OCI-LY7 (cell line): ENCODE measurements at regions not wholly inside any gene's neighbourhood (a gene's known extent, or its start where the extent isn't known, plus 50 kb on each side); places are given as distances from the start of the nearest gene placed in this dataset.

Experiments
- BruUV-seq: library from RNA; stranded (reverse); fragments of 400-500 nt; replicated peaks from 2 replicates; lab custom pipeline; 2021; lab: Mats Ljungman, UMichigan
- CTCF ChIA-PET: fragments of 300-600 bp; sonication (Branson Sonifier 250); formaldehyde crosslinking; loops from one replicate; lab custom pipeline; 2022; ENCODE audit warnings: antibody characterized with exemption; ENCODE audit not compliant: unreplicated experiment; lab: Charles Lee
- POLR2A ChIA-PET: fragments of 300-600 bp; sonication (Branson Sonifier 250); formaldehyde crosslinking; loops from one replicate; lab custom pipeline; 2022; ENCODE audit warnings: antibody characterized with exemption; lab: Charles Lee
- DNase-seq: peaks from one replicate; pipeline ENCODE4 v3.0.0-alpha.2; 2015; ENCODE audit warnings: low spot score
- H2AFZ ChIP-seq: fragments of 200-600 bp; sonication (generic), shearing (Covaris generic); 2 replicates; pipeline ENCODE4 v1.6.1; 2014; ENCODE audit warnings: mild to moderate bottlenecking, antibody characterized with exemption, low read length, moderate library complexity
- H3K27ac ChIP-seq: fragments of 200-600 bp; sonication (generic); 2 replicates; pipeline ENCODE4 v1.5.1; 2014; ENCODE audit warnings: mixed run types, low read depth, mild to moderate bottlenecking, moderate library complexity, low read length, inconsistent platforms; ENCODE audit not compliant: poor library complexity, severe bottlenecking
- H3K36me3 ChIP-seq: fragments of 200-600 bp; sonication (generic); 2 replicates; pipeline ENCODE4 v1.6.1; 2014; ENCODE audit warnings: mild to moderate bottlenecking, antibody characterized with exemption, low read length, moderate library complexity, mixed read lengths; ENCODE audit not compliant: insufficient read depth
- H3K4me1 ChIP-seq: fragments of 200-600 bp; sonication (generic); 2 replicates; pipeline ENCODE4 v1.5.1; 2014; ENCODE audit warnings: mild to moderate bottlenecking, low read length; ENCODE audit not compliant: insufficient read depth, poor library complexity, severe bottlenecking
- H3K4me2 ChIP-seq: fragments of 200-600 bp; sonication (generic); 2 replicates; pipeline ENCODE4 v1.6.1; 2014; ENCODE audit warnings: mild to moderate bottlenecking, low read length
- H3K4me3 ChIP-seq: fragments of 200-600 bp; sonication (generic); 2 replicates; pipeline ENCODE4 v1.5.1; 2014; ENCODE audit warnings: mild to moderate bottlenecking, low read depth, low read length; ENCODE audit not compliant: poor library complexity, severe bottlenecking
- H3K79me2 ChIP-seq: fragments of 200-600 bp; sonication (generic); 2 replicates; pipeline ENCODE4 v1.6.1; 2016; ENCODE audit warnings: low read depth, mild to moderate bottlenecking, low read length, moderate library complexity, mixed read lengths; ENCODE audit not compliant: insufficient read depth
- H3K9me2 ChIP-seq: fragments of 200-600 bp; sonication (generic); 2 replicates; pipeline ENCODE4 v1.6.1; 2016; ENCODE audit warnings: mild to moderate bottlenecking, low read length, mixed read lengths; ENCODE audit not compliant: insufficient read depth
- H3K9me3 ChIP-seq: fragments of 200-600 bp; sonication (generic); 2 replicates; pipeline ENCODE4 v1.6.1; 2014; ENCODE audit warnings: mild to moderate bottlenecking, mixed run types, low read length, mixed read lengths
- H4K20me1 ChIP-seq: fragments of 200-600 bp; sonication (generic); 2 replicates; pipeline ENCODE4 v1.6.1; 2014; ENCODE audit warnings: mild to moderate bottlenecking, antibody characterized with exemption, low read length, moderate library complexity, mixed read lengths; ENCODE audit not compliant: insufficient read depth
- EZH2phosphoT487 ChIP-seq: fragments of 200-600 bp; sonication (generic); IDR thresholded peaks from 2 replicates; pipeline ENCODE4 v1.6.1; 2018; ENCODE audit warnings: low read depth, borderline replicate concordance, mild to moderate bottlenecking, mixed run types, antibody characterized with exemption, low read length, moderate library complexity, mixed read lengths
- intact Hi-C: fragments of 100-400 bp; cut with micrococcal nuclease; formaldehyde crosslinking; loops from one replicate; pipeline ENCODE4 v1.10.0; 2022; ENCODE audit not compliant: unreplicated experiment
- TF ChIP-seq, protein P1 (sequence below): fragments of 200-600 bp; sonication (generic); conservative IDR thresholded peaks from 2 replicates; pipeline ENCODE4 v1.5.1; 2014; ENCODE audit warnings: mild to moderate bottlenecking, antibody characterized with exemption, low read length, moderate library complexity, mixed read lengths

DNA sequence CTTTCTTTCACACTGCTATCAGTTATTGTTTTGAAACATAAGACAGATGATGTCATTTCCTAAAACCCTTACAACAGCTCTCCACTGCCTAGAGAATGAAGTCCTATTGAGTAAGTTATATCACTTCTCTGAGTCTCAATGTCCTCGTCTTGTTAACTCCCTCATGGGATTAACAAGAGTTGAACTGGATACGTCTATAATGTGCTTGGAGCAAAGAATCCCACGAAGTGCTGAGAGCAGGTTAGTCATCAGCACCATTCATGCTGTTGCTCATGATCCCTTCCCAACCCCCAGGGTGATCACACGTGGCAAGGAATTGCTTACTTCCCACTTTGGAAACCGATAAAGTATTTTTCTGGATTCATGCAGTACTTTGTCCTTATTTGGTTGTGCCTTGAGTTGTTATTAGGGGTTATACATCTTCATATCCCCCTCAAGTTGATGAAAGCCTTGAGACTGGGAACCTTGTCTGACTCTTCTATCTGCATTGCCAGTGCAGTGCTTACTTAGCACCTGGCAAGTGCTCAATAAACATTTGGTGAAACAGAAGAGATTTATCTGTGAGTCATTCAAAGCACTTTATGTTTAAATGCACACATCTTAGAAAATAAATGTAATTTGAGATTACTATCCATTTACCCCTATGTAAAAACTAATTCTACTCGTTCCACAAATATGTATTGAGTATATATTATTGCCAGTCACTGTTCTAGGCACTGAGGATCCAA, 487.5 kb downstream of the EPM2A start:
- POLR2A ChIA-PET, result no interaction called here
- no peak overlapping the region for H3K4me2 ChIP-seq
- no peak overlapping the region for H3K27ac ChIP-seq
- no TSS peak for BruUV-seq
- CTCF ChIA-PET, result no interaction called here
- H3K9me2 ChIP-seq, result no peaks in the 10 kb centered on the region
- no peaks in the 10 kb centered on the region for H3K36me3 ChIP-seq
- intact Hi-C loops, result no loop called here
- H3K79me2 ChIP-seq, result no peaks in the 10 kb centered on the region
- TF ChIP-seq, protein P1, sequence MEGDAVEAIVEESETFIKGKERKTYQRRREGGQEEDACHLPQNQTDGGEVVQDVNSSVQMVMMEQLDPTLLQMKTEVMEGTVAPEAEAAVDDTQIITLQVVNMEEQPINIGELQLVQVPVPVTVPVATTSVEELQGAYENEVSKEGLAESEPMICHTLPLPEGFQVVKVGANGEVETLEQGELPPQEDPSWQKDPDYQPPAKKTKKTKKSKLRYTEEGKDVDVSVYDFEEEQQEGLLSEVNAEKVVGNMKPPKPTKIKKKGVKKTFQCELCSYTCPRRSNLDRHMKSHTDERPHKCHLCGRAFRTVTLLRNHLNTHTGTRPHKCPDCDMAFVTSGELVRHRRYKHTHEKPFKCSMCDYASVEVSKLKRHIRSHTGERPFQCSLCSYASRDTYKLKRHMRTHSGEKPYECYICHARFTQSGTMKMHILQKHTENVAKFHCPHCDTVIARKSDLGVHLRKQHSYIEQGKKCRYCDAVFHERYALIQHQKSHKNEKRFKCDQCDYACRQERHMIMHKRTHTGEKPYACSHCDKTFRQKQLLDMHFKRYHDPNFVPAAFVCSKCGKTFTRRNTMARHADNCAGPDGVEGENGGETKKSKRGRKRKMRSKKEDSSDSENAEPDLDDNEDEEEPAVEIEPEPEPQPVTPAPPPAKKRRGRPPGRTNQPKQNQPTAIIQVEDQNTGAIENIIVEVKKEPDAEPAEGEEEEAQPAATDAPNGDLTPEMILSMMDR, result no peak
- no peak overlapping the region for H2AFZ ChIP-seq
- no peaks in the 10 kb centered on the region for H3K4me1 ChIP-seq
- H4K20me1 ChIP-seq, result no peaks in the 10 kb centered on the region
- no peak overlapping the region for H3K4me3 ChIP-seq
- no peak for DNase-seq
- no peaks in the 10 kb centered on the region for H3K9me3 ChIP-seq

DNA sequence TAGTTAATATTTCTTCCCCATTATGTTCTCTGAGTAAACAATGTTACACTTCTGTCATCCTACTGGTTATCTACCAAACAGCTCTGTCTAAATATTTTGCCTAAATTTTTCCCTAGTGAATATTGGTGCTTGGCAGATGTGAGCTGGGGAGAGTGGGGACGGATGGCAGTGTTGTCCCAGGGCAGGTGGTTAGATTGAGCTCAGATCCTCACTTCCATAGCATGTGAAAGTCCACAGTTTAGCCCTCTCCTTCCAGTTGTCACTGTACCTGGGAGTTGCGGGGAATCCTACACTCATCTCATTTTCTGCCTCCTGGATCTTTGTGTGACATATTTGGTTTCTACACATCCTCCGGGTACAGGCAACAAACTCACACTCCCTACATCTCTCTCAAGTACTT, 484.9 kb downstream of the EPM2A start:
- H3K36me3 ChIP-seq, result no peaks in the 10 kb centered on the region
- H3K79me2 ChIP-seq, result no peaks in the 10 kb centered on the region
- no peak overlapping the region for H3K27ac ChIP-seq
- H4K20me1 ChIP-seq, result no peaks in the 10 kb centered on the region
- ChIA-PET POLR2A (interaction anchor here (0.6 kb wide), 1 partner anchor 8 kb away, joined by 4 read pairs; no protein-coding TSS in a partner anchor), CTCF (no interaction called here)
- no peak overlapping the region for H3K4me2 ChIP-seq
- intact Hi-C loops, result no loop called here
- no peaks in the 10 kb centered on the region for H3K9me3 ChIP-seq
- no peak overlapping the region for H3K4me3 ChIP-seq
- no peak for TF ChIP-seq EZH2phosphoT487
- TF ChIP-seq, protein P1, result no peak
- H2AFZ ChIP-seq, result no peak overlapping the region
- DNase-seq, result no peak
- H3K4me1 ChIP-seq, result no peaks in the 10 kb centered on the region
- BruUV-seq, result no TSS peak
- no peaks in the 10 kb centered on the region for H3K9me2 ChIP-seq

DNA sequence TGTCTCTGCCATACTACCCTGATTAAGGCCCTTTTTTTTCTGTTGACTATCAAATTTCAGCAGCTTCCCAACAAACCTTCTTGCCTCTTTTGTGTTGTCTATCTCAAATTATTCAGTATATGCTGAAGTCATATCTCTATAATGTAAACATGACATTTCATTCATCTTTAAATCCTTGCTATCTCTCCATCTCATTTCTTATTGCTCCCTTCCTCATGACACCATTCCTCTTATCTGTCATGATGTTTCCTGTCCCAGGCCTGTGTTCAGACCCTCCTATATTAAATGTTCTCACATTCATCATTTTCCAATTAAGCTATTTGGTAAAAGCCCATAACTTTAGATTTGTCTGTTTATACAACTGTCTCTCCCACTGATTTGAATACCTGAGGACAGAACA, 482.6 kb downstream of the EPM2A start:
- H3K4me1 ChIP-seq, result no peaks in the 10 kb centered on the region
- no peak overlapping the region for H3K27ac ChIP-seq
- POLR2A ChIA-PET, result interaction anchor here (0.5 kb wide), 1 partner anchor 469 kb away, joined by 3 read pairs; no protein-coding TSS in a partner anchor
- H3K4me3 ChIP-seq, result no peak overlapping the region
- TF ChIP-seq EZH2phosphoT487, result no peak
- TF ChIP-seq, protein P1, result no peak
- intact Hi-C loops, result no loop called here
- H3K9me2 ChIP-seq, result no peaks in the 10 kb centered on the region
- H2AFZ ChIP-seq, result no peak overlapping the region
- no peak for DNase-seq
- no TSS peak for BruUV-seq
- no peaks in the 10 kb centered on the region for H3K79me2 ChIP-seq
- H3K4me2 ChIP-seq, result no peak overlapping the region
- CTCF ChIA-PET, result no interaction called here
- no peaks in the 10 kb centered on the region for H3K9me3 ChIP-seq
- no peaks in the 10 kb centered on the region for H3K36me3 ChIP-seq
- H4K20me1 ChIP-seq, result no peaks in the 10 kb centered on the region
